Keratinocyte (primary cell): ENCODE measurements at regions not wholly inside any gene's neighbourhood (a gene's known extent, or its start where the extent isn't known, plus 50 kb on each side); places are given as distances from the start of the nearest gene placed in this dataset.

ENCODE experiments used
- DNase-seq: peaks from one replicate; pipeline ENCODE4 v3.0.0-alpha.2; 2011; ENCODE audit warnings: low read depth, missing footprints, low spot score
- FAIRE-seq: peaks from 2 replicates; lab custom pipeline; 2011; peaks lifted over from hg19 to GRCh38; lab: Jason Lieb, UNC
- H2AFZ ChIP-seq: 2 replicates; pipeline ENCODE4 v1.6.0; 2012; ENCODE audit warnings: low read length, control low read depth, inconsistent platforms; ENCODE audit not compliant: control insufficient read depth
- H3K27ac ChIP-seq: 2 replicates; pipeline ENCODE4 v1.5.1; 2011; ENCODE audit warnings: low read length; ENCODE audit not compliant: control insufficient read depth, insufficient read depth
- H3K27me3 ChIP-seq: 3 replicates; pipeline ENCODE4 v1.6.0; 2011; ENCODE audit warnings: low read length; ENCODE audit not compliant: control insufficient read depth, insufficient read depth; ENCODE audit errors: extremely low read depth
- H3K36me3 ChIP-seq, 2 experiments: 2 replicates in 1 of 2; 3 replicates in 1 of 2; pipeline ENCODE4 v1.5.1; 2011; ENCODE audit warnings: low read length in 2 of 2, mild to moderate bottlenecking in 1 of 2; ENCODE audit not compliant: control insufficient read depth in 2 of 2, insufficient read depth in 2 of 2; ENCODE audit errors: extremely low read depth in 1 of 2
- H3K4me1 ChIP-seq: 3 replicates; pipeline ENCODE4 v1.5.1; 2011; ENCODE audit warnings: low read length; ENCODE audit not compliant: control insufficient read depth, insufficient read depth; ENCODE audit errors: extremely low read depth
- H3K4me2 ChIP-seq: 3 replicates; pipeline ENCODE4 v1.6.0; 2011; ENCODE audit warnings: low read depth, low read length; ENCODE audit not compliant: control insufficient read depth, insufficient read depth; ENCODE audit errors: extremely low read depth
- H3K4me3 ChIP-seq, 3 experiments: fragments of 200-600 bp in 1 of 3; sonication (generic) in 1 of 3; 2 replicates in 2 of 3; 3 replicates in 1 of 3; pipeline ENCODE4 v1.5.1; 2011 to 2016; ENCODE audit warnings: low read length in 3 of 3, mild to moderate bottlenecking in 3 of 3, control low read depth in 2 of 3, inconsistent platforms in 1 of 3, low read depth in 1 of 3, mixed read lengths in 1 of 3, mixed run types in 1 of 3, moderate library complexity in 1 of 3; ENCODE audit not compliant: control insufficient read depth in 2 of 3, insufficient read depth in 2 of 3; ENCODE audit errors: extremely low read depth in 1 of 3
- H3K79me2 ChIP-seq: 2 replicates; pipeline ENCODE4 v1.6.0; 2012; ENCODE audit warnings: low read length; ENCODE audit not compliant: control insufficient read depth, insufficient read depth
- H3K9ac ChIP-seq: 3 replicates; pipeline ENCODE4 v1.6.0; 2011; ENCODE audit warnings: low read length; ENCODE audit not compliant: control insufficient read depth, insufficient read depth; ENCODE audit errors: extremely low read depth
- H3K9me1 ChIP-seq: 3 replicates; pipeline ENCODE4 v1.6.0; 2011; ENCODE audit warnings: low read length; ENCODE audit not compliant: control insufficient read depth, insufficient read depth; ENCODE audit errors: extremely low read depth
- H3K9me3 ChIP-seq: 2 replicates; pipeline ENCODE4 v1.5.1; 2012; ENCODE audit warnings: low read depth, low read length; ENCODE audit not compliant: control insufficient read depth
- H4K20me1 ChIP-seq: 3 replicates; pipeline ENCODE4 v1.6.0; 2011; ENCODE audit warnings: low read length; ENCODE audit not compliant: control insufficient read depth, insufficient read depth; ENCODE audit errors: extremely low read depth
- CTCF ChIP-seq, 3 experiments: IDR thresholded peaks in 1 of 3; conservative IDR thresholded peaks in 1 of 3; optimal IDR thresholded peaks in 1 of 3; 2 replicates in 2 of 3; 3 replicates in 1 of 3; pipeline versions ENCODE3 to v1.5.1; 2011; ENCODE audit warnings: low read length in 3 of 3, mild to moderate bottlenecking in 3 of 3, moderate library complexity in 2 of 3, control low read depth in 1 of 3, inconsistent platforms in 1 of 3; ENCODE audit not compliant: insufficient read depth in 2 of 3; ENCODE audit errors: extremely low read depth in 1 of 3
- EZH2 ChIP-seq: IDR thresholded peaks from one replicate; pipeline ENCODE4 v1.6.1; 2012; ENCODE audit warnings: inconsistent platforms, mild to moderate bottlenecking, low read length, moderate library complexity
- dilution Hi-C: fragments of 300-500 bp; cut with MboI; formaldehyde crosslinking; loops from one replicate; pipeline ENCODE4 v1.7.0; 2020; ENCODE audit warnings: low sequenced_read_pairs; ENCODE audit not compliant: extremely low pct_ligation_motif_present

- TF ChIP-seq CTCF (optimal IDR thresholded peaks at IDR 0.05 in 1 of 3, IDR thresholded peaks at IDR 0.05 in 1 of 3, conservative IDR thresholded peaks at IDR 0.05 in 1 of 3; ENCODE audit: extremely low read depth in 1 of 3, insufficient read depth in 2 of 3, low read length in 3 of 3) (no peak), EZH2 (no peak)
- H4K20me1 ChIP-seq, result no peaks in the 10 kb centered on the region
- FAIRE-seq (no peak), DNase-seq (no peak)
- no peaks in the 10 kb centered on the region for H3K79me2 ChIP-seq
- H3K9ac ChIP-seq, result no peak overlapping the region
- H3K9me3 ChIP-seq, result no peaks in the 10 kb centered on the region
- no peak overlapping the region for H2AFZ ChIP-seq
- H3K9me1 ChIP-seq, result no peaks in the 10 kb centered on the region
- H3K4me1 ChIP-seq, result no peaks in the 10 kb centered on the region
- no peak overlapping the region for H3K27ac ChIP-seq
- H3K36me3 ChIP-seq, result no peaks in the 10 kb centered on the region
- dilution Hi-C loops, result no loop called here
- H3K27me3 ChIP-seq, result no peaks in the 10 kb centered on the region
- H3K4me2 ChIP-seq, result no peak overlapping the region
- H3K4me3 ChIP-seq, result no peak overlapping the region
Observed at GRCh38 chr4:71268166-71268565, 70.7 kb upstream of the SLC4A4 start.

GRCh38 chr4:71269233-71269632, 69.6 kb upstream of the SLC4A4 start:
- TF ChIP-seq CTCF (optimal IDR thresholded peaks at IDR 0.05 in 1 of 3, IDR thresholded peaks at IDR 0.05 in 1 of 3, conservative IDR thresholded peaks at IDR 0.05 in 1 of 3; ENCODE audit: extremely low read depth in 1 of 3, insufficient read depth in 2 of 3, low read length in 3 of 3), result no peak
- no peaks in the 10 kb centered on the region for H3K27me3 ChIP-seq
- H3K36me3 ChIP-seq, result no peaks in the 10 kb centered on the region
- H3K79me2 ChIP-seq, result no peaks in the 10 kb centered on the region
- no peak overlapping the region for H3K9ac ChIP-seq
- FAIRE-seq (no peak), DNase-seq (no peak)
- H2AFZ ChIP-seq, result no peak overlapping the region
- H3K9me1 ChIP-seq, result no peaks in the 10 kb centered on the region
- no peaks in the 10 kb centered on the region for H4K20me1 ChIP-seq
- no peaks in the 10 kb centered on the region for H3K9me3 ChIP-seq
- no peak overlapping the region for H3K4me3 ChIP-seq
- dilution Hi-C loops, result no loop called here
- no peak overlapping the region for H3K4me2 ChIP-seq
- H3K4me1 ChIP-seq, result no peaks in the 10 kb centered on the region
- H3K27ac ChIP-seq, result no peak overlapping the region
